ENCODE measurements at regions not wholly inside any gene's neighbourhood (a gene's known extent, or its start where the extent isn't known, plus 50 kb on each side); places are given as distances from the start of the nearest gene placed in this dataset.

- DNase-seq (no peak), ATAC-seq (ENCODE audit: low FRiP score) (no peak)
- Histone ChIP-seq H3K4me3 (ENCODE audit: low read length in 2 of 2) (no peak overlapping the region), H3K9me3 (ENCODE audit: control insufficient read depth, low read length) (peaks cover 2% of the 10 kb centered on the region), H3K4me1 (ENCODE audit: control insufficient read depth in 1 of 2, insufficient read depth in 2 of 2, low read length in 2 of 2) (peaks cover 0 to 1% of the 10 kb centered on the region in 2 donors), H3K27ac (ENCODE audit: low read depth in 1 of 2, low read length in 2 of 2) (no peak overlapping the region), H3K36me3 (ENCODE audit: control insufficient read depth in 1 of 2, insufficient read depth in 2 of 2, low read length in 1 of 2) (no peaks in the 10 kb centered on the region), H3K27me3 (ENCODE audit: control insufficient read depth in 1 of 2, insufficient read depth in 2 of 2, low read length in 1 of 2) (no peaks in the 10 kb centered on the region)
- intact Hi-C loops (cut with DNase I): no loop called here
- 90 to 93% methylated on average over 5 of the region's 5 CpGs for WGBS, 2 donors
Measured at GRCh38 chr7:29619111-29619510, 55.5 kb downstream of the PRR15 start.

DNA sequence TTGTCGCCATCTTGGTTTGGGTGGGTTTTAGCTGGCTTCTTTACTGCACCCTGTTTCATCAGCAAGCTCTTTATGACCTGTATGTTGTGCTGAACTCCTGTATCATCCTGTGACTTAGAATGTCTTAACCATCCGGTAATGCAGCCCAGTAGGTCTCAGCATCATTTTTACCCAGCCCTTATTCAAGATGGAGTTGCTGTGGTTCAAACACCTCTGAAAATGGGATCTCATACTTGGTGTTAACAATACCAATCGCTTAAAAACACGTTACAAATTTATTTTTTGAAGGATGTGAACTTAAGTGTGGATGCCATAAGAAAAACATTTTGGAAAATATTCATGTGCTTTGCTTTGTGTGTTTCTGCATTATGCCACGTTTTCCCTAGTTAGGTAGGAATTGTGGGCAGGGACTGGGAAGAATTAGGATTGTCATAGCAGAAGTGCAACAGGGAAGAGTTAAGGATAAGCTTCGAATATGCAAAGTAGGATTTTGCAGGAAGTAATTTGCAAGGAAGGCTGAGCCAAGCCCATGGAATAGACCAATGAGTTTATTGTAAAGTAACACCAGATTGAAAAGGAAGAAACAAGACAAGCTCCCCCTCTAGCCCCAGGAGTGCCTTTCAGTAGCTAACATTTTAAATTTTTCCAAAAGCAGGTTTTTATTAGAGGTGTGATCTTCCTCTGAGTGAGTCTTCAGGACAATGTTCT is 56.4 kb downstream of the PRR15 start:
- intact Hi-C loops (cut with DNase I): no loop called here
- no peak overlapping the region for H3K4me3 ChIP-seq (ENCODE audit: low read length in 2 of 2)
- 75 to 78% methylated on average over 6 of the region's 6 CpGs for WGBS, 2 donors
- H3K36me3 ChIP-seq (ENCODE audit: control insufficient read depth in 1 of 2, insufficient read depth in 2 of 2, low read length in 1 of 2): no peaks in the 10 kb centered on the region
- no peak for ATAC-seq (ENCODE audit: low FRiP score)
- H3K27me3 ChIP-seq (ENCODE audit: control insufficient read depth in 1 of 2, insufficient read depth in 2 of 2, low read length in 1 of 2): no peaks in the 10 kb centered on the region
- no peak for DNase-seq
- H3K4me1 ChIP-seq (ENCODE audit: control insufficient read depth in 1 of 2, insufficient read depth in 2 of 2, low read length in 2 of 2): no peaks in the 10 kb centered on the region
- no peak overlapping the region for H3K27ac ChIP-seq (ENCODE audit: low read depth in 1 of 2, low read length in 2 of 2)
- peaks cover 2% of the 10 kb centered on the region for H3K9me3 ChIP-seq (ENCODE audit: control insufficient read depth, low read length)

GRCh38 chr7:29620556-29620930 is 56.9 kb downstream of the PRR15 start:
- 79 to 84% methylated on average over 2 of the region's 2 CpGs for WGBS, 2 donors
- H3K4me3 ChIP-seq (ENCODE audit: low read length in 2 of 2): no peak overlapping the region
- DNase-seq (no peak), ATAC-seq (ENCODE audit: low FRiP score) (no peak)
- peaks cover 2% of the 10 kb centered on the region for H3K9me3 ChIP-seq (ENCODE audit: control insufficient read depth, low read length)
- no peaks in the 10 kb centered on the region for H3K4me1 ChIP-seq (ENCODE audit: control insufficient read depth in 1 of 2, insufficient read depth in 2 of 2, low read length in 2 of 2)
- H3K27me3 ChIP-seq (ENCODE audit: control insufficient read depth in 1 of 2, insufficient read depth in 2 of 2, low read length in 1 of 2): no peaks in the 10 kb centered on the region
- H3K27ac ChIP-seq (ENCODE audit: low read depth in 1 of 2, low read length in 2 of 2): no peak overlapping the region
- intact Hi-C loops (cut with DNase I): no loop called here
- no peaks in the 10 kb centered on the region for H3K36me3 ChIP-seq (ENCODE audit: control insufficient read depth in 1 of 2, insufficient read depth in 2 of 2, low read length in 1 of 2)

DNA sequence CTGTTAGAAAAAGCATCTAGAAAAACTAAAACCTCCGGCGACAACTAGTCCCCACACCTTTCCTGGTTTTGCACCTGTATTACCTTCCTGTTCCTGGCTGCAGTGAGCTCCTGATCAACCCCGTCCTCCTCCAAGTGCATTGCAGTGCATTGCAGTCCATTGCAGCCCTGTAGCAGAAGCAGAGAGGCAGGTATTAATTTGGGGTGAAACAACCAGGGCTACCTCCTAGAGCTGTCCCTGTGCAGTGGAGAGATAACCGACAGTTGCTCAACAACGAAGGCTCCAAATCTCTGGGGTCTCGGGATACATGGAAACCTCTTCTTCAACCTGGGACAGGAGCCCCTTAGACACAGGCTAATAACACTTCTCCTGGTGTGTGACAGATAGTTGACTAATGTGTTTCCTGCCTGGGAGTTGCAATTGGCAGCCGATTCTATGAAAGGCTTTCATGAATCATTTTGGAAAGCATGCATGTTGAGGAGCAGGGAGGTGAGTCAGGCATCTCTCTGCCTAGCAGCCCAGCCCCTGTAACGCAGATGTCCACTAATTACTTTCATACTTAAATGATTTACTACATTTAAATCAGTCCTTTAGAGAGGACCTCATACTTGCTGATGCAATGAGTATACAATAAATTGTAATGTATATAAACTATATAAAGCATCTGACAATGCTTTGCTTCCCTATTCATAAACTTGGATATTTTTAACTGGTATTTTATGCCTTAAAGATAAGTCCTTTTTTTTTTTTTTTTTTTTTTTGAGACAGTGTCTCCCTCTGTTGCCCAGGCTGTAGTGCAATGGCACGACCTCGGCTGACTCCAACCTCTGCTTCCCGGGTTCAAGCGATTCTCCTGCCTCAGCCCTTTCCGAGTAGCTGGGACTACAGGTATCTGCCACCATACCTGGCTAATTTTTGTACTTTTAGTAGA is 59.0 kb downstream of the PRR15 start:
- ATAC-seq (ENCODE audit: low FRiP score): no peak
- 79 to 81% methylated on average over 13 of the region's 13 CpGs for WGBS, 2 donors

GRCh38 chr7:29623973-29624372 is 60.3 kb downstream of the PRR15 start:
- H3K4me3 ChIP-seq (ENCODE audit: low read length in 2 of 2): no peak overlapping the region
- no peaks in the 10 kb centered on the region for H3K9me3 ChIP-seq (ENCODE audit: control insufficient read depth, low read length)
- no peaks in the 10 kb centered on the region for H3K27me3 ChIP-seq (ENCODE audit: control insufficient read depth in 1 of 2, insufficient read depth in 2 of 2, low read length in 1 of 2)
- no peak for DNase-seq
- H3K4me1 ChIP-seq (ENCODE audit: control insufficient read depth in 1 of 2, insufficient read depth in 2 of 2, low read length in 2 of 2): no peaks in the 10 kb centered on the region
- no peak overlapping the region for H3K27ac ChIP-seq (ENCODE audit: low read depth in 1 of 2, low read length in 2 of 2)
- intact Hi-C loops (cut with DNase I): no loop called here
- no peaks in the 10 kb centered on the region for H3K36me3 ChIP-seq (ENCODE audit: control insufficient read depth in 1 of 2, insufficient read depth in 2 of 2, low read length in 1 of 2)
- ATAC-seq (ENCODE audit: low FRiP score): no peak
- 63 to 75% methylated on average over 2 of the region's 2 CpGs for WGBS, 2 donors

More for the DNA sequence above, 59.0 kb downstream of the PRR15 start:
- DNase-seq: no peak
- H3K4me3 ChIP-seq (ENCODE audit: low read length in 2 of 2): no peak overlapping the region
- H3K9me3 ChIP-seq (ENCODE audit: control insufficient read depth, low read length): no peaks in the 10 kb centered on the region
- intact Hi-C loops (cut with DNase I): no loop called here
- H3K4me1 ChIP-seq (ENCODE audit: control insufficient read depth in 1 of 2, insufficient read depth in 2 of 2, low read length in 2 of 2): no peaks in the 10 kb centered on the region
- no peaks in the 10 kb centered on the region for H3K27me3 ChIP-seq (ENCODE audit: control insufficient read depth in 1 of 2, insufficient read depth in 2 of 2, low read length in 1 of 2)
- no peaks in the 10 kb centered on the region for H3K36me3 ChIP-seq (ENCODE audit: control insufficient read depth in 1 of 2, insufficient read depth in 2 of 2, low read length in 1 of 2)
- H3K27ac ChIP-seq (ENCODE audit: low read depth in 1 of 2, low read length in 2 of 2): no peak overlapping the region

GRCh38 chr7:29626730-29627129 is 63.1 kb downstream of the PRR15 start:
- no peaks in the 10 kb centered on the region for H3K4me1 ChIP-seq (ENCODE audit: control insufficient read depth in 1 of 2, insufficient read depth in 2 of 2, low read length in 2 of 2)
- H3K27ac ChIP-seq (ENCODE audit: low read depth in 1 of 2, low read length in 2 of 2): no peak overlapping the region
- no peak for ATAC-seq (ENCODE audit: low FRiP score)
- H3K9me3 ChIP-seq (ENCODE audit: control insufficient read depth, low read length): no peaks in the 10 kb centered on the region
- no peaks in the 10 kb centered on the region for H3K36me3 ChIP-seq (ENCODE audit: control insufficient read depth in 1 of 2, insufficient read depth in 2 of 2, low read length in 1 of 2)
- H3K4me3 ChIP-seq (ENCODE audit: low read length in 2 of 2): no peak overlapping the region
- DNase-seq: no peak
- intact Hi-C loops (cut with DNase I): no loop called here
- 74 to 78% methylated on average over 2 of the region's 2 CpGs for WGBS, 2 donors
- no peaks in the 10 kb centered on the region for H3K27me3 ChIP-seq (ENCODE audit: control insufficient read depth in 1 of 2, insufficient read depth in 2 of 2, low read length in 1 of 2)

- no peak for DNase-seq
- Histone ChIP-seq H3K4me3 (ENCODE audit: low read length in 2 of 2) (no peak overlapping the region), H3K27me3 (ENCODE audit: control insufficient read depth in 1 of 2, insufficient read depth in 2 of 2, low read length in 1 of 2) (no peaks in the 10 kb centered on the region), H3K36me3 (ENCODE audit: control insufficient read depth in 1 of 2, insufficient read depth in 2 of 2, low read length in 1 of 2) (no peaks in the 10 kb centered on the region), H3K27ac (ENCODE audit: low read depth in 1 of 2, low read length in 2 of 2) (no peak overlapping the region), H3K4me1 (ENCODE audit: control insufficient read depth in 1 of 2, insufficient read depth in 2 of 2, low read length in 2 of 2) (no peaks in the 10 kb centered on the region), H3K9me3 (ENCODE audit: control insufficient read depth, low read length) (no peaks in the 10 kb centered on the region)
- ATAC-seq (ENCODE audit: low FRiP score): no peak
- intact Hi-C loops (cut with DNase I): no loop called here
- 53 to 60% methylated on average over 2 of the region's 2 CpGs for WGBS, 2 donors
Measured at GRCh38 chr7:29627631-29628030, 64.0 kb downstream of the PRR15 start.

- Histone ChIP-seq H3K27ac (ENCODE audit: low read depth in 1 of 2, low read length in 2 of 2) (no peak overlapping the region), H3K9me3 (ENCODE audit: control insufficient read depth, low read length) (no peaks in the 10 kb centered on the region), H3K36me3 (ENCODE audit: control insufficient read depth in 1 of 2, insufficient read depth in 2 of 2, low read length in 1 of 2) (no peaks in the 10 kb centered on the region), H3K4me1 (ENCODE audit: control insufficient read depth in 1 of 2, insufficient read depth in 2 of 2, low read length in 2 of 2) (no peaks in the 10 kb centered on the region), H3K4me3 (ENCODE audit: low read length in 2 of 2) (no peak overlapping the region), H3K27me3 (ENCODE audit: control insufficient read depth in 1 of 2, insufficient read depth in 2 of 2, low read length in 1 of 2) (no peaks in the 10 kb centered on the region)
- ATAC-seq (ENCODE audit: low FRiP score) (no peak), DNase-seq (no peak)
- WGBS, 2 donors: 93 to 98% methylated on average over 3 of the region's 3 CpGs
- intact Hi-C loops (cut with DNase I): no loop called here
Measured at GRCh38 chr7:29629507-29629906, 65.9 kb downstream of the PRR15 start.

Data from aorta (tissue), 5 donors.